Spleen (tissue), 11 donors: ENCODE measurements at regions not wholly inside any gene's neighbourhood (a gene's known extent, or its start where the extent isn't known, plus 50 kb on each side); places are given as distances from the start of the nearest gene placed in this dataset.

Experiments
- DNase-seq: peaks from one replicate; pipeline ENCODE4 v3.0.0-alpha.2; 2020
- H3K27ac ChIP-seq, 8 donors: fragments of 200-600 bp; sonication (generic) in 7 of 8; 1 replicate in 4 of 8; 2 replicates in 4 of 8; pipeline versions ENCODE4 v1.5.0 to v1.8.0; 2016 to 2021; ENCODE audit warnings: inconsistent platforms in 4 of 8, mild to moderate bottlenecking in 4 of 8, moderate library complexity in 1 of 8
- H3K27me3 ChIP-seq, 7 donors: fragments of 200-600 bp; sonication (generic) in 6 of 7; replicated peaks in 1 of 7; 1 replicate in 4 of 7; 2 replicates in 3 of 7; pipeline versions ENCODE4 v1.5.0 to v1.8.0; 2016 to 2021; ENCODE audit warnings: inconsistent platforms in 3 of 7, mild to moderate bottlenecking in 1 of 7
- H3K36me3 ChIP-seq, 6 donors: fragments of 200-600 bp; sonication (generic) in 5 of 6; 1 replicate in 4 of 6; 2 replicates in 2 of 6; pipeline versions ENCODE4 v1.5.0 to v1.8.0; 2016 to 2021; ENCODE audit warnings: inconsistent platforms in 2 of 6
- H3K4me1 ChIP-seq, 6 donors: fragments of 200-600 bp; sonication (generic) in 5 of 6; 1 replicate in 3 of 6; 2 replicates in 3 of 6; pipeline versions ENCODE4 v1.5.0 to v1.8.0; 2016 to 2021; ENCODE audit warnings: inconsistent platforms in 3 of 6
- H3K4me3 ChIP-seq, 8 donors: fragments of 200-600 bp; sonication (generic) in 7 of 8; 1 replicate in 4 of 8; 2 replicates in 4 of 8; pipeline versions ENCODE4 v1.5.0 to v1.8.0; 2016 to 2021; ENCODE audit warnings: inconsistent platforms in 4 of 8, mild to moderate bottlenecking in 4 of 8, moderate library complexity in 2 of 8
- H3K9me3 ChIP-seq, 8 donors: fragments of 200-600 bp; sonication (generic) in 7 of 8; 1 replicate in 4 of 8; 2 replicates in 4 of 8; pipeline versions ENCODE4 v1.5.0 to v1.8.0; 2016 to 2021; ENCODE audit warnings: inconsistent platforms in 4 of 8
- POLR2A ChIP-seq, 3 donors: fragments of 450-650 bp; IDR thresholded peaks; one replicate each; pipeline ENCODE4 v1.5.1; 2017; ENCODE audit warnings: antibody characterized with exemption in 3 of 3, mild to moderate bottlenecking in 1 of 3
- POLR2AphosphoS5 ChIP-seq, 3 donors: sonication (generic); formaldehyde crosslinking; IDR thresholded peaks; one replicate each; pipeline ENCODE4 v1.5.1; 2017; ENCODE audit warnings: antibody characterized with exemption in 3 of 3
- WGBS, 5 donors: extraction: QIAGEN DNeasy Blood & Tissue Kit in 3 of 5; methylation state at CpG; one replicate each; pipeline versions ENCODE4 v1.1.5 to v1.1.7; 2013 to 2018; 5-methylcytosine and 5-hydroxymethylcytosine counted together
- intact Hi-C: fragments of 100-400 bp; cut with DNase I; formaldehyde crosslinking; loops from one replicate; pipeline ENCODE4 v1.15.0; 2023; ENCODE audit warnings: low total_unique reads
- TF ChIP-seq, protein P1 (sequence below), 11 experiments: fragments of 200-600 bp in 7 of 11; fragments of 450-650 bp in 4 of 11; sonication (generic) in 4 of 11; IDR thresholded peaks in 8 of 11; conservative IDR thresholded peaks in 3 of 11; 1 replicate in 7 of 11; 2 replicates in 4 of 11; pipeline versions ENCODE4 v1.4.0 to v1.8.0; 2016 to 2021; ENCODE audit warnings: antibody characterized with exemption in 11 of 11, inconsistent platforms in 4 of 11, mild to moderate bottlenecking in 1 of 11
- donor health status: healthy with polysubstance abuse.
- donor health status: DM: no; HTN: no; CAD: no; lungs with moderate emphysema.
- donor health status: DM: no; HTN: no; CAD: no.
- donor health status: Bipolar disorder and iron deficiency.
- donor health status: healthy.
- donor health status: DM: no; HTN: no; CAD: no.
- donor health status: DM: yes; HTN: yes; CAD: no.

DNA sequence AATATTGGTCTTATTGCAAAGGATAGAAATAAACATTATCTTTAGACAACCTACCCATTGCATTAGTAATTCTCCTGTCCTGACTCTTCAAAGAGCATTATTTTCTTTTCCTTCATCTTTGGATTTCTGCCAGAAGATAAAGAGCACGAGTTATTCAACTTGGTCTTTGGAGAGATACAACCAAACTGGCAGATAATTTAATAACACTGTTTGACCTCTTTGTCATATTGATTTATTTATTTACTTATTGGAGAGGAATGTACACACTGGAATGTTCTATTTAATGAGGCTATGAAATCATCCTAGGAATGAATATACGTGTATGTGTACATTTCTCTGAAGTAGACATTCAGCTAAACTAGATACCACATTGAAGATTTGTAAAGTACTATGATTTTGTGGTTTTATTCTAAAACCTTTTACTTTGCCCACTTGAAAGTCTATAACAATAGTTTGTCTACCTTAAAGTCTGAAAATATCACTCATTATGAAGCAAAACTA, 462.1 kb downstream of the C3orf38 start:
- H3K4me3 ChIP-seq = no peak overlapping the region
- intact Hi-C loops = no loop called here
- H3K4me1 ChIP-seq = no peaks in the 10 kb centered on the region
- H3K27ac ChIP-seq = no peak overlapping the region
- no peaks in the 10 kb centered on the region for H3K27me3 ChIP-seq
- WGBS, 5 donors = 43 to 63% (median 53%) methylated on average over 2 of the region's 2 CpGs
- H3K9me3 ChIP-seq = no peaks in the 10 kb centered on the region
- TF ChIP-seq, protein P1, sequence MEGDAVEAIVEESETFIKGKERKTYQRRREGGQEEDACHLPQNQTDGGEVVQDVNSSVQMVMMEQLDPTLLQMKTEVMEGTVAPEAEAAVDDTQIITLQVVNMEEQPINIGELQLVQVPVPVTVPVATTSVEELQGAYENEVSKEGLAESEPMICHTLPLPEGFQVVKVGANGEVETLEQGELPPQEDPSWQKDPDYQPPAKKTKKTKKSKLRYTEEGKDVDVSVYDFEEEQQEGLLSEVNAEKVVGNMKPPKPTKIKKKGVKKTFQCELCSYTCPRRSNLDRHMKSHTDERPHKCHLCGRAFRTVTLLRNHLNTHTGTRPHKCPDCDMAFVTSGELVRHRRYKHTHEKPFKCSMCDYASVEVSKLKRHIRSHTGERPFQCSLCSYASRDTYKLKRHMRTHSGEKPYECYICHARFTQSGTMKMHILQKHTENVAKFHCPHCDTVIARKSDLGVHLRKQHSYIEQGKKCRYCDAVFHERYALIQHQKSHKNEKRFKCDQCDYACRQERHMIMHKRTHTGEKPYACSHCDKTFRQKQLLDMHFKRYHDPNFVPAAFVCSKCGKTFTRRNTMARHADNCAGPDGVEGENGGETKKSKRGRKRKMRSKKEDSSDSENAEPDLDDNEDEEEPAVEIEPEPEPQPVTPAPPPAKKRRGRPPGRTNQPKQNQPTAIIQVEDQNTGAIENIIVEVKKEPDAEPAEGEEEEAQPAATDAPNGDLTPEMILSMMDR (IDR thresholded peaks at IDR 0.05 in 8 of 11, conservative IDR thresholded peaks at IDR 0.05 in 3 of 11) = no peak
- no peak for TF ChIP-seq POLR2A (IDR thresholded peaks at IDR 0.05)
- no peak for TF ChIP-seq POLR2AphosphoS5 (IDR thresholded peaks at IDR 0.05)
- no peak for DNase-seq
- no peaks in the 10 kb centered on the region for H3K36me3 ChIP-seq

DNA sequence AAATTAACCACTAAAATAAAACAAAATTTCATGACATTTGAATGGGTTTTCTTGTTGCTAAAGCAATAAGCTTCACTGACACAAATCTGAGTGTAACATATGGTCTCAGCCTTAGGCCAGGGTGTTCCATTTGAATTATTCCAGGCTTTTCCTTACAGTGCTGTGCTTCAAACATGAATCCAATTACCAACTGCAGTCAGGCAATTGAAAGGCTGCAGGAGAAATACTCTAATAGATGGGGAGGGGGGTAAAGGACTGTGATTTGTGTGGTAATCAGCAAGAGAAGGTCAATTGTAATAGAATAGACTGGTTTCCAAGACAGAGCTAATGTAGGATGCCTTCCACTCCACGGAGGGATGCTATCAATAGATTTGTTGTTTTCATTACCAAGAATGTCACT, 466.7 kb downstream of the C3orf38 start:
- TF ChIP-seq, protein P1 (IDR thresholded peaks at IDR 0.05 in 8 of 11, conservative IDR thresholded peaks at IDR 0.05 in 3 of 11) = no peak
- TF ChIP-seq POLR2A (IDR thresholded peaks at IDR 0.05) (no peak), POLR2AphosphoS5 (IDR thresholded peaks at IDR 0.05) (no peak)
- no peaks in the 10 kb centered on the region for H3K9me3 ChIP-seq
- H3K4me1 ChIP-seq = no peaks in the 10 kb centered on the region
- no peak overlapping the region for H3K27ac ChIP-seq
- no peak for DNase-seq
- H3K36me3 ChIP-seq = no peaks in the 10 kb centered on the region
- intact Hi-C loops = no loop called here
- no peak overlapping the region for H3K4me3 ChIP-seq
- WGBS, 5 donors = 57 to 78% (median 68%) methylated on average over 1 of the region's 1 CpG
- H3K27me3 ChIP-seq = no peaks in the 10 kb centered on the region

DNA sequence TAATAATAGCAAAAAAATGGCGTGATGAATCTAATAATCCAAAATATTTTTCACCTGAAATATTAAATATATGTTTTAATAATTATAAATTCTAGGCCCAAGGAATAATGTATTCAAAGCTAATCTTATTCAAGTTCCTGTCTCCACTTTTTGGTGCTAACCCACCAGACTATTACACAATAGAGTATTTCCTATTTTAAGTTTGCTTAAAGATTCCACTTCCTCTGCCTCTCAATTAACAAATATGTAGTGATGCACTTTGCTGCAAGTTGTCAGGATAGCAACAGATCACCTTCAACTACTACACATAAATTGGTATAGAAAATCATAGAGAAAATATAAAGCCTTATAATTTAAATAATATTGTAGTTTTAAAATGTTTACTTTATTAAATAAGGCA, 467.5 kb downstream of the C3orf38 start:
- H3K36me3 ChIP-seq = no peaks in the 10 kb centered on the region
- H3K27ac ChIP-seq = no peak overlapping the region
- no peak for DNase-seq
- H3K27me3 ChIP-seq = no peaks in the 10 kb centered on the region
- H3K4me1 ChIP-seq = no peaks in the 10 kb centered on the region
- TF ChIP-seq, protein P1 (IDR thresholded peaks at IDR 0.05 in 8 of 11, conservative IDR thresholded peaks at IDR 0.05 in 3 of 11) = no peak
- TF ChIP-seq POLR2AphosphoS5 (IDR thresholded peaks at IDR 0.05) (no peak), POLR2A (IDR thresholded peaks at IDR 0.05) (no peak)
- no peaks in the 10 kb centered on the region for H3K9me3 ChIP-seq
- no peak overlapping the region for H3K4me3 ChIP-seq
- intact Hi-C loops = no loop called here
- WGBS, 5 donors = 79 to 91% (median 87%) methylated on average over 1 of the region's 1 CpG

GRCh38 chr3:88618021-88618645, 468.4 kb downstream of the C3orf38 start:
- H3K27me3 ChIP-seq = no peaks in the 10 kb centered on the region
- no peaks in the 10 kb centered on the region for H3K36me3 ChIP-seq
- 64 to 85% (median 79%) methylated on average over 7 of the region's 7 CpGs for WGBS, 5 donors
- H3K9me3 ChIP-seq = no peaks in the 10 kb centered on the region
- no peak overlapping the region for H3K4me3 ChIP-seq
- intact Hi-C loops = no loop called here
- H3K4me1 ChIP-seq = no peaks in the 10 kb centered on the region
- DNase-seq = no peak
- H3K27ac ChIP-seq = no peak overlapping the region
- TF ChIP-seq POLR2AphosphoS5 (IDR thresholded peaks at IDR 0.05) (no peak), POLR2A (IDR thresholded peaks at IDR 0.05) (no peak)
- TF ChIP-seq, protein P1 (IDR thresholded peaks at IDR 0.05 in 8 of 11, conservative IDR thresholded peaks at IDR 0.05 in 3 of 11) = no peak
